C4-2B (cell line): ENCODE measurements at regions not wholly inside any gene's neighbourhood (a gene's known extent, or its start where the extent isn't known, plus 50 kb on each side); places are given as distances from the start of the nearest gene placed in this dataset.

Experiments
- ZFX ChIP-seq: fragments of 450-650 bp; IDR thresholded peaks from 2 replicates; pipeline ENCODE4 v1.6.1; 2017
- TF ChIP-seq, protein P1 (sequence below): fragments of 450-650 bp; conservative IDR thresholded peaks from 2 replicates; pipeline ENCODE4 v1.5.1; 2017; ENCODE audit warnings: mild to moderate bottlenecking

DNA sequence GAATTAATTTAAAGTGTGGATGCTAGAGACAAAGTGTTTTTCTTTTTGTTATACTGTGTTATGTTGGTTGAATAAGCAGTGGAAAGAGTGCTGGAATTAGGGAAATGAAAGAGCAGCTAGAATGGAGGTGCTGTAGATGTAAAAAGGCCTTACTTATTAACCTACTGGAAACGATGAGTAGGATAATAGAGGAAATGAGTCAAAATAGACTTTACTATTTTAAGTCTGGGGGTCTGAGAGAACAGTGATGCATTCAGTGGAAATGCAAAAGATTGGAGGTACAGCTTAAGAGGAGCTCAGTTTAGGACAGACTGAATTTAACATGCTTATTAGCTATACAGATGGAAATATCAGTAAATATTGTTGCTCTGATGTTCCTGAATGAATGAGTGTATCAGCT lies 674.0 kb downstream of the OTOL1 start:
- TF ChIP-seq, protein P1, sequence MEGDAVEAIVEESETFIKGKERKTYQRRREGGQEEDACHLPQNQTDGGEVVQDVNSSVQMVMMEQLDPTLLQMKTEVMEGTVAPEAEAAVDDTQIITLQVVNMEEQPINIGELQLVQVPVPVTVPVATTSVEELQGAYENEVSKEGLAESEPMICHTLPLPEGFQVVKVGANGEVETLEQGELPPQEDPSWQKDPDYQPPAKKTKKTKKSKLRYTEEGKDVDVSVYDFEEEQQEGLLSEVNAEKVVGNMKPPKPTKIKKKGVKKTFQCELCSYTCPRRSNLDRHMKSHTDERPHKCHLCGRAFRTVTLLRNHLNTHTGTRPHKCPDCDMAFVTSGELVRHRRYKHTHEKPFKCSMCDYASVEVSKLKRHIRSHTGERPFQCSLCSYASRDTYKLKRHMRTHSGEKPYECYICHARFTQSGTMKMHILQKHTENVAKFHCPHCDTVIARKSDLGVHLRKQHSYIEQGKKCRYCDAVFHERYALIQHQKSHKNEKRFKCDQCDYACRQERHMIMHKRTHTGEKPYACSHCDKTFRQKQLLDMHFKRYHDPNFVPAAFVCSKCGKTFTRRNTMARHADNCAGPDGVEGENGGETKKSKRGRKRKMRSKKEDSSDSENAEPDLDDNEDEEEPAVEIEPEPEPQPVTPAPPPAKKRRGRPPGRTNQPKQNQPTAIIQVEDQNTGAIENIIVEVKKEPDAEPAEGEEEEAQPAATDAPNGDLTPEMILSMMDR, result no peak
- no peak for TF ChIP-seq ZFX
